SK-N-SH (cell line): ENCODE measurements at regions not wholly inside any gene's neighbourhood (a gene's known extent, or its start where the extent isn't known, plus 50 kb on each side); places are given as distances from the start of the nearest gene placed in this dataset.

Experiments
- CTCF ChIA-PET: fragments of 300-600, 350-600 bp; formaldehyde crosslinking; extraction: SDS; loops from one replicate; lab custom pipeline; 2021; lab: Yijun Ruan, JAX
- POLR2A ChIA-PET: fragments of 350-600 bp; sonication (Branson Sonifier 250); formaldehyde crosslinking; extraction: SDS; loops from one replicate; lab custom pipeline; 2020; ENCODE audit warnings: antibody characterized with exemption, inconsistent platforms; lab: Yijun Ruan, JAX
- DNase-seq: peaks from one replicate; pipeline ENCODE4 v3.0.0; 2012
- H2AFZ ChIP-seq: fragments of 200-600 bp; sonication (generic); 2 replicates; pipeline ENCODE4 v1.8.1; 2016; ENCODE audit warnings: antibody characterized with exemption, mild to moderate bottlenecking, low read depth
- H3F3A ChIP-seq: fragments of 200-600 bp; sonication (generic); replicated peaks from 2 replicates; pipeline ENCODE3; 2016; ENCODE audit warnings: antibody characterized with exemption, mild to moderate bottlenecking; ENCODE audit not compliant: insufficient read depth
- H3K27ac ChIP-seq, 2 experiments: fragments of 200-500 bp in 1 of 2; fragments of 200-600 bp in 1 of 2; sonication (Bioruptor generic) in 1 of 2; sonication (generic), shearing (Covaris generic) in 1 of 2; 2 replicates each; pipeline versions ENCODE4 v1.5.1 to v1.6.1; 2014 to 2016; ENCODE audit warnings: low read depth in 2 of 2, inconsistent platforms in 1 of 2, low read length in 1 of 2, mild to moderate bottlenecking in 1 of 2, mixed read lengths in 1 of 2
- H3K27me3 ChIP-seq: fragments of 200-600 bp; sonication (generic), shearing (Covaris generic); 2 replicates; pipeline ENCODE4 v1.6.1; 2016; ENCODE audit warnings: mixed run types; ENCODE audit not compliant: insufficient read depth
- H3K36me3 ChIP-seq, 2 experiments: fragments of 200-500 bp in 1 of 2; fragments of 200-600 bp in 1 of 2; sonication (Bioruptor generic) in 1 of 2; sonication (generic) in 1 of 2; replicated peaks in 1 of 2; 2 replicates each; pipeline versions ENCODE3 to v1.5.1; 2014 to 2016; ENCODE audit warnings: low read length in 1 of 2, mild to moderate bottlenecking in 1 of 2; ENCODE audit not compliant: insufficient read depth in 2 of 2, control insufficient read depth in 1 of 2
- H3K4me1 ChIP-seq, 2 experiments: fragments of 200-500 bp in 1 of 2; fragments of 200-600 bp in 1 of 2; sonication (Bioruptor generic) in 1 of 2; sonication (generic), shearing (Covaris generic) in 1 of 2; 2 replicates each; pipeline versions ENCODE4 v1.5.1 to v1.6.1; 2014 to 2016; ENCODE audit warnings: low read depth in 1 of 2, low read length in 1 of 2, mixed run types in 1 of 2; ENCODE audit not compliant: insufficient read depth in 2 of 2, control insufficient read depth in 1 of 2
- H3K4me2 ChIP-seq: fragments of 200-600 bp; sonication (generic), shearing (Covaris generic); 2 replicates; pipeline ENCODE4 v1.6.1; 2017; ENCODE audit warnings: mixed run types
- H3K4me3 ChIP-seq, 2 experiments: fragments of 200-500 bp in 1 of 2; fragments of 200-600 bp in 1 of 2; sonication (Bioruptor generic) in 1 of 2; sonication (generic), shearing (Covaris generic) in 1 of 2; 2 replicates each; pipeline versions ENCODE4 v1.5.1 to v1.8.1; 2014 to 2016; ENCODE audit warnings: low read depth in 2 of 2, inconsistent platforms in 1 of 2, low read length in 1 of 2, mild to moderate bottlenecking in 1 of 2, mixed read lengths in 1 of 2, moderate library complexity in 1 of 2
- H3K79me2 ChIP-seq: fragments of 200-600 bp; sonication (generic); 2 replicates; pipeline ENCODE4 v1.8.1; 2017; ENCODE audit warnings: mild to moderate bottlenecking; ENCODE audit not compliant: insufficient read depth
- H3K9ac ChIP-seq: fragments of 200-600 bp; sonication (generic); 2 replicates; pipeline ENCODE4 v1.6.1; 2017; ENCODE audit warnings: mixed run types
- H3K9me2 ChIP-seq: fragments of 200-600 bp; sonication (generic); 2 replicates; pipeline ENCODE4 v1.6.1; 2017; ENCODE audit warnings: mixed run types
- H3K9me3 ChIP-seq: fragments of 200-600 bp; sonication (generic); 2 replicates; pipeline ENCODE4 v1.6.1; 2017; ENCODE audit warnings: mixed run types, mild to moderate bottlenecking, moderate library complexity
- H4K20me1 ChIP-seq: fragments of 200-600 bp; sonication (generic); 2 replicates; pipeline ENCODE4 v1.6.1; 2017; ENCODE audit warnings: mild to moderate bottlenecking, mixed run types; ENCODE audit not compliant: insufficient read depth
- CHD2 ChIP-seq: fragments of 150-350 bp; IDR thresholded peaks from 2 replicates; pipeline ENCODE4 v1.6.1; 2018; ENCODE audit warnings: low read length; ENCODE audit not compliant: partially characterized antibody
- CTCF ChIP-seq: fragments of 200-600 bp; sonication (generic); IDR thresholded peaks from 2 replicates; pipeline ENCODE4 v1.6.1; 2017; ENCODE audit warnings: antibody characterized with exemption, mild to moderate bottlenecking, moderate library complexity
- EP300 ChIP-seq, 2 experiments: IDR thresholded peaks; 2 replicates each; pipeline versions ENCODE4 v1.4.0 to v1.6.1; 2012; ENCODE audit warnings: borderline replicate concordance in 1 of 2, low read depth in 1 of 2, low read length in 1 of 2
- FOXM1 ChIP-seq: IDR thresholded peaks from 2 replicates; pipeline ENCODE4 v1.4.0; 2012; ENCODE audit warnings: low read depth, mild to moderate bottlenecking
- GABPA ChIP-seq: IDR thresholded peaks from 2 replicates; pipeline ENCODE4 v1.4.0; 2012; ENCODE audit warnings: low read depth, mild to moderate bottlenecking
- IRF3 ChIP-seq: fragments of 150-350 bp; IDR thresholded peaks from 2 replicates; pipeline ENCODE4 v1.6.1; 2016; ENCODE audit warnings: mild to moderate bottlenecking, low read depth, low read length
- JUND ChIP-seq: IDR thresholded peaks from 2 replicates; pipeline ENCODE4 v1.4.0; 2012
- MXI1 ChIP-seq: IDR thresholded peaks from 2 replicates; pipeline ENCODE4 v1.6.1; 2012; ENCODE audit warnings: mild to moderate bottlenecking, low read depth, low read length, improper control_type of control experiment
- NFIC ChIP-seq: IDR thresholded peaks from 2 replicates; pipeline ENCODE4 v1.4.0; 2012; ENCODE audit warnings: borderline replicate concordance
- NRF1 ChIP-seq: IDR thresholded peaks from 2 replicates; pipeline ENCODE4 v1.6.1; 2012; ENCODE audit warnings: low read depth, mild to moderate bottlenecking, low read length
- POLR2AphosphoS5 ChIP-seq: IDR thresholded peaks from 2 replicates; pipeline ENCODE4 v1.6.1; 2012; ENCODE audit warnings: low read depth, low read length
- REST ChIP-seq: IDR thresholded peaks from 2 replicates; pipeline ENCODE4 v1.6.1; 2012; ENCODE audit warnings: mild to moderate bottlenecking, low read depth, low read length, moderate library complexity
- RFX5 ChIP-seq: IDR thresholded peaks from 2 replicates; pipeline ENCODE4 v1.6.1; 2012; ENCODE audit warnings: mild to moderate bottlenecking, improper control_type of control experiment, low read length
- SIN3A ChIP-seq: IDR thresholded peaks from 2 replicates; pipeline ENCODE4 v1.6.1; 2012; ENCODE audit warnings: low read depth, mild to moderate bottlenecking, low read length, moderate library complexity, borderline replicate concordance
- SMC3 ChIP-seq: IDR thresholded peaks from 2 replicates; pipeline ENCODE4 v1.6.1; 2012; ENCODE audit warnings: low read depth, low read length, improper control_type of control experiment
- TAF1 ChIP-seq: IDR thresholded peaks from 2 replicates; pipeline ENCODE4 v1.6.1; 2012; ENCODE audit warnings: low read depth, mild to moderate bottlenecking, low read length, moderate library complexity, borderline replicate concordance
- TCF12 ChIP-seq: IDR thresholded peaks from 2 replicates; pipeline ENCODE4 v1.4.0; 2012
- TEAD4 ChIP-seq: IDR thresholded peaks from 2 replicates; pipeline ENCODE4 v1.4.0; 2012; ENCODE audit warnings: mild to moderate bottlenecking, borderline replicate concordance; ENCODE audit not compliant: insufficient read depth
- USF1 ChIP-seq: IDR thresholded peaks from 2 replicates; pipeline ENCODE4 v1.4.0; 2012; ENCODE audit warnings: low read depth, borderline replicate concordance
- USF2 ChIP-seq: fragments of 150-350 bp; IDR thresholded peaks from 2 replicates; pipeline ENCODE4 v1.6.1; 2017; ENCODE audit warnings: antibody characterized with exemption, low read length, low read depth, borderline replicate concordance
- YY1 ChIP-seq: IDR thresholded peaks from 2 replicates; pipeline ENCODE4 v1.4.0; 2012; ENCODE audit warnings: low read depth, mild to moderate bottlenecking
- WGBS: methylation state at CpG from one replicate; pipeline ENCODE4 v1.1.6; 2017; ENCODE audit warnings: low lambda C conversion rate; 5-methylcytosine and 5-hydroxymethylcytosine counted together

- H2AFZ ChIP-seq: no peak overlapping the region
- no peak for DNase-seq
- peaks cover 7% of the 10 kb centered on the region; the same call in 1 of the 2 replicates for H3K9me2 ChIP-seq
- WGBS: 29% methylated on average over 3 of the region's 3 CpGs
- H3K4me2 ChIP-seq: no peak overlapping the region
- H3K4me3 ChIP-seq: no peak overlapping the region
- ChIA-PET POLR2A (no interaction called here), CTCF (no interaction called here)
- H3K9ac ChIP-seq: no peak overlapping the region
- no peaks in the 10 kb centered on the region for H3F3A ChIP-seq
- no peaks in the 10 kb centered on the region for H3K36me3 ChIP-seq
- H3K27me3 ChIP-seq: no peaks in the 10 kb centered on the region
- no peak for TF ChIP-seq RFX5
- no peak for TF ChIP-seq NRF1
- TF ChIP-seq USF2: no peak
- no peak for TF ChIP-seq SIN3A
- H3K9me3 ChIP-seq: peaks cover 31% of the 10 kb centered on the region
- H3K4me1 ChIP-seq: no peaks in the 10 kb centered on the region; a peak in 1 of 4 replicates
- H3K27ac ChIP-seq: no peak overlapping the region
- no peaks in the 10 kb centered on the region for H4K20me1 ChIP-seq
- H3K79me2 ChIP-seq: no peaks in the 10 kb centered on the region
These were observed 173.7 kb downstream of the POM121L12 start for GRCh38 chr7:53209129-53209528.

GRCh38 chr7:53214463-53214862 lies 179.0 kb downstream of the POM121L12 start:
- 2% methylated on average over 1 of the region's 1 CpG for WGBS
- Histone ChIP-seq H3K9me2 (no peaks in the 10 kb centered on the region), H3K4me3 (no peak overlapping the region), H3K27me3 (no peaks in the 10 kb centered on the region), H3F3A (no peaks in the 10 kb centered on the region), H3K36me3 (no peaks in the 10 kb centered on the region), H3K4me2 (no peak overlapping the region), H3K79me2 (no peaks in the 10 kb centered on the region), H4K20me1 (no peaks in the 10 kb centered on the region), H3K9me3 (peaks cover 18% of the 10 kb centered on the region; the same call in 1 of the 2 replicates), H3K27ac (no peak overlapping the region), H3K4me1 (no peaks in the 10 kb centered on the region), H2AFZ (no peak overlapping the region), H3K9ac (no peak overlapping the region)
- DNase-seq: no peak
- no peak for TF ChIP-seq CTCF
- no peak for TF ChIP-seq FOXM1
- no peak for TF ChIP-seq EP300 (IDR thresholded peaks at IDR 0.05; ENCODE audit: borderline replicate concordance in 1 of 2, low read depth in 1 of 2, low read length in 1 of 2)
- TF ChIP-seq TCF12: no peak
- no peak for TF ChIP-seq TAF1
- no peak for TF ChIP-seq NRF1
- TF ChIP-seq RFX5: no peak
- TF ChIP-seq USF1: no peak
- TF ChIP-seq POLR2AphosphoS5: no peak
- no peak for TF ChIP-seq SIN3A
- TF ChIP-seq JUND: no peak
- no peak for TF ChIP-seq GABPA
- no peak for TF ChIP-seq YY1
- TF ChIP-seq SMC3: no peak
- no peak for TF ChIP-seq REST
- TF ChIP-seq IRF3: no peak
- no peak for TF ChIP-seq NFIC
- TF ChIP-seq MXI1: no peak
- TF ChIP-seq CHD2: no peak
- TF ChIP-seq TEAD4: no peak
- CTCF ChIA-PET: interaction anchor here (0.6 kb wide), 1 partner anchor 1763 kb away, joined by 3 read pairs; no protein-coding TSS in a partner anchor
- POLR2A ChIA-PET: no interaction called here
